ENCODE measurements at regions not wholly inside any gene's neighbourhood (a gene's known extent, or its start where the extent isn't known, plus 50 kb on each side); places are given as distances from the start of the nearest gene placed in this dataset.

DNA sequence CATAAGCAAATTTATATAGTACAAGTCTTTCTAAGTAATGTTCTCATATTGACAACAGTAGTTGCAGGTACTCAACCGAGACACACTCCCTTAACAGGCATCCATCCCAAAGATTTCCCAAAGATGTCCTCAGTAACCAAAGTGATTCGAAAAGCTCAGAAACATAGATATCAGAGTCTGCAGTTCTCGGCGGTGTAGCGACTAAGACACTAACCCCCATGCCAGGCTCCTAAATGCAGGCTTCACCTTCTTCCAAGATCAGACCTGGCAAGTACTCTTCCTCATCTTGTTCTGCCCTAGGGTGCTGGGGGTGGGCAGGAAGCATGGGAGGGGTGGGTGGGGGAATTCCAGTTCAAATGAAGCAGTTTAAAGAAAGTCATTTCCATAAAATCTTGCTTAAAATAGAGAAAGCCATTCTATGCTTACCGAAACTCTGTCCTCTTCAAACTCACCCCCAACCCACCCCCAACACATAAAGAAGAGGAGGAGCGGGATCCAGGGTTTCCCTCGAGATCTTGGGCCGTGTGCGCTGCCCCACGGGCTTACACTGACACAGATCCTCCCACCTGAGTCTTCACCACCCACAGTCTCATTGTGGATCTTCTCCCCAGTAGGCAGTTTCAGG, 59.0 kb upstream of the BCL6 start:
- Histone ChIP-seq H3K9me3 (ENCODE audit: control insufficient read depth in 4 of 4, low read length in 3 of 4) (no peaks in the 10 kb centered on the region), H3K9ac (ENCODE audit: low read depth in 1 of 2, low read length in 2 of 2) (no peak overlapping the region), H3K4me3 (ENCODE audit: low read depth in 1 of 3, low read length in 3 of 3) (no peak overlapping the region), H3K27me3 (ENCODE audit: control insufficient read depth in 4 of 4, insufficient read depth in 4 of 4, low read length in 3 of 4) (no peaks in the 10 kb centered on the region), H3K4me1 (ENCODE audit: control insufficient read depth in 4 of 4, insufficient read depth in 4 of 4, low read length in 3 of 4) (peaks cover 7 to 23% (median 15%) of the 10 kb centered on the region in 4 donors), H3K27ac (ENCODE audit: low read depth in 1 of 2, low read length in 2 of 2) (no peak overlapping the region), H3K36me3 (ENCODE audit: control insufficient read depth in 4 of 4, insufficient read depth in 3 of 4, low read depth in 1 of 4, low read length in 3 of 4) (no peaks in the 10 kb centered on the region)
- no peak for DNase-seq (ENCODE audit: low spot score)
- 95% methylated on average over 11 of the region's 11 CpGs for WGBS
- no peak for TF ChIP-seq MAX (IDR thresholded peaks at IDR 0.05)
- TF ChIP-seq SP1 (IDR thresholded peaks at IDR 0.05), result no peak
- no peak for TF ChIP-seq EGR1 (IDR thresholded peaks at IDR 0.05; ENCODE audit: low read depth in 2 of 2)
- no peak for TF ChIP-seq HNF4G (IDR thresholded peaks at IDR 0.05)

GRCh38 chr3:187804745-187805121, 59.5 kb upstream of the BCL6 start:
- Histone ChIP-seq H3K4me3 (ENCODE audit: low read depth in 1 of 3, low read length in 3 of 3) (no peak overlapping the region), H3K36me3 (ENCODE audit: control insufficient read depth in 4 of 4, insufficient read depth in 3 of 4, low read depth in 1 of 4, low read length in 3 of 4) (no peaks in the 10 kb centered on the region), H3K27ac (ENCODE audit: low read depth in 1 of 2, low read length in 2 of 2) (no peak overlapping the region), H3K4me1 (ENCODE audit: control insufficient read depth in 4 of 4, insufficient read depth in 4 of 4, low read length in 3 of 4) (peaks cover 7 to 23% (median 18%) of the 10 kb centered on the region in 4 donors), H3K27me3 (ENCODE audit: control insufficient read depth in 4 of 4, insufficient read depth in 4 of 4, low read length in 3 of 4) (no peaks in the 10 kb centered on the region), H3K9ac (ENCODE audit: low read depth in 1 of 2, low read length in 2 of 2) (no peak overlapping the region), H3K9me3 (ENCODE audit: control insufficient read depth in 4 of 4, low read length in 3 of 4) (no peaks in the 10 kb centered on the region)
- TF ChIP-seq, protein P1, sequence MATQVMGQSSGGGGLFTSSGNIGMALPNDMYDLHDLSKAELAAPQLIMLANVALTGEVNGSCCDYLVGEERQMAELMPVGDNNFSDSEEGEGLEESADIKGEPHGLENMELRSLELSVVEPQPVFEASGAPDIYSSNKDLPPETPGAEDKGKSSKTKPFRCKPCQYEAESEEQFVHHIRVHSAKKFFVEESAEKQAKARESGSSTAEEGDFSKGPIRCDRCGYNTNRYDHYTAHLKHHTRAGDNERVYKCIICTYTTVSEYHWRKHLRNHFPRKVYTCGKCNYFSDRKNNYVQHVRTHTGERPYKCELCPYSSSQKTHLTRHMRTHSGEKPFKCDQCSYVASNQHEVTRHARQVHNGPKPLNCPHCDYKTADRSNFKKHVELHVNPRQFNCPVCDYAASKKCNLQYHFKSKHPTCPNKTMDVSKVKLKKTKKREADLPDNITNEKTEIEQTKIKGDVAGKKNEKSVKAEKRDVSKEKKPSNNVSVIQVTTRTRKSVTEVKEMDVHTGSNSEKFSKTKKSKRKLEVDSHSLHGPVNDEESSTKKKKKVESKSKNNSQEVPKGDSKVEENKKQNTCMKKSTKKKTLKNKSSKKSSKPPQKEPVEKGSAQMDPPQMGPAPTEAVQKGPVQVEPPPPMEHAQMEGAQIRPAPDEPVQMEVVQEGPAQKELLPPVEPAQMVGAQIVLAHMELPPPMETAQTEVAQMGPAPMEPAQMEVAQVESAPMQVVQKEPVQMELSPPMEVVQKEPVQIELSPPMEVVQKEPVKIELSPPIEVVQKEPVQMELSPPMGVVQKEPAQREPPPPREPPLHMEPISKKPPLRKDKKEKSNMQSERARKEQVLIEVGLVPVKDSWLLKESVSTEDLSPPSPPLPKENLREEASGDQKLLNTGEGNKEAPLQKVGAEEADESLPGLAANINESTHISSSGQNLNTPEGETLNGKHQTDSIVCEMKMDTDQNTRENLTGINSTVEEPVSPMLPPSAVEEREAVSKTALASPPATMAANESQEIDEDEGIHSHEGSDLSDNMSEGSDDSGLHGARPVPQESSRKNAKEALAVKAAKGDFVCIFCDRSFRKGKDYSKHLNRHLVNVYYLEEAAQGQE (IDR thresholded peaks at IDR 0.05), result no peak
- TF ChIP-seq NR2F2 (IDR thresholded peaks at IDR 0.05) (no peak), SP1 (IDR thresholded peaks at IDR 0.05) (no peak), HNF4G (IDR thresholded peaks at IDR 0.05) (no peak), FOXA1 (IDR thresholded peaks at IDR 0.05) (no peak), EGR1 (IDR thresholded peaks at IDR 0.05; ENCODE audit: low read depth in 2 of 2) (no peak), RAD21 (IDR thresholded peaks at IDR 0.05) (no peak), HNF4A (conservative IDR thresholded peaks at IDR 0.05) (no peak)
- DNase-seq (ENCODE audit: low spot score), result no peak
- WGBS, result 88% methylated on average over 7 of the region's 7 CpGs

DNA sequence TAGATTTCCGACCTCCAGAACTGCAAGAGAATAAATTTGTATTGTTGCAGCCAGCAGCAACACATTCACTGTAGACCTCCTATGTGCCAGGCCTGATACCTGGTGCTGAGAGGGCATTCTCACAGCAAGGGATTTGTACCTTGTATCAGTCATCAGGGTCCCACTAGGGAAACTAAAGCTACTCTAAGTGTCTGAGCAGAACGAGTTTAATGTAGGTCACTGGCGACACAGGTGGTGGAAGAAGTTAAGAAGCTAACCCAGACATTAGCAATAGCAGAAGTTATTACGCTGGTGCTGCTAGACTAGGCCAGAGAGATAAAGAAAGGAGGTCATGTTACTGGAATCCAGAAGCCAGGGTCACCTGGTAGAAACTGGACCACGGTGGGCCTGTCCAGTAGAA, 60.5 kb upstream of the BCL6 start:
- WGBS, result 96% methylated on average over 5 of the region's 5 CpGs
- TF ChIP-seq YY1 (IDR thresholded peaks at IDR 0.05) (no peak), RAD21 (IDR thresholded peaks at IDR 0.05) (no peak), ZBTB33 (IDR thresholded peaks at IDR 0.05) (no peak), SP1 (IDR thresholded peaks at IDR 0.05) (no peak), TAF1 (conservative IDR thresholded peaks at IDR 0.05) (no peak), CTCF (IDR thresholded peaks at IDR 0.05; ENCODE audit: low read depth, low read length, missing input control) (no peak), MAX (IDR thresholded peaks at IDR 0.05) (no peak), GABPA (IDR thresholded peaks at IDR 0.05 in 1 of 2, conservative IDR thresholded peaks at IDR 0.05 in 1 of 2) (no peak), HNF4A (conservative IDR thresholded peaks at IDR 0.05) (no peak), EGR1 (IDR thresholded peaks at IDR 0.05; ENCODE audit: low read depth in 2 of 2) (no peak), FOXA2 (IDR thresholded peaks at IDR 0.05) (no peak), FOXA1 (IDR thresholded peaks at IDR 0.05) (no peak), HNF4G (IDR thresholded peaks at IDR 0.05) (no peak), ATF3 (IDR thresholded peaks at IDR 0.05) (no peak), NR2F2 (IDR thresholded peaks at IDR 0.05) (no peak), RXRA (IDR thresholded peaks at IDR 0.05) (no peak)

More for the DNA sequence above, 60.5 kb upstream of the BCL6 start:
- H3K9me3 ChIP-seq (ENCODE audit: control insufficient read depth in 4 of 4, low read length in 3 of 4), result no peaks in the 10 kb centered on the region
- no peaks in the 10 kb centered on the region for H3K27me3 ChIP-seq (ENCODE audit: control insufficient read depth in 4 of 4, insufficient read depth in 4 of 4, low read length in 3 of 4)
- no peak for DNase-seq (ENCODE audit: low spot score)
- H3K4me3 ChIP-seq (ENCODE audit: low read depth in 1 of 3, low read length in 3 of 3), result no peak overlapping the region
- H3K9ac ChIP-seq (ENCODE audit: low read depth in 1 of 2, low read length in 2 of 2), result no peak overlapping the region
- H3K27ac ChIP-seq (ENCODE audit: low read depth in 1 of 2, low read length in 2 of 2), result no peak overlapping the region
- H3K4me1 ChIP-seq (ENCODE audit: control insufficient read depth in 4 of 4, insufficient read depth in 4 of 4, low read length in 3 of 4), result peaks cover 7 to 23% (median 18%) of the 10 kb centered on the region in 4 donors
- H3K36me3 ChIP-seq (ENCODE audit: control insufficient read depth in 4 of 4, insufficient read depth in 3 of 4, low read depth in 1 of 4, low read length in 3 of 4), result no peaks in the 10 kb centered on the region

Data from liver (tissue), 8 donors.